22Rv1 (cell line): ENCODE measurements at regions not wholly inside any gene's neighbourhood (a gene's known extent, or its start where the extent isn't known, plus 50 kb on each side); places are given as distances from the start of the nearest gene placed in this dataset.

Source experiments
- ZFX ChIP-seq: fragments of 450-650 bp; IDR thresholded peaks from 2 replicates; pipeline ENCODE4 v1.6.1; 2017; ENCODE audit warnings: antibody characterized with exemption, borderline replicate concordance
- TF ChIP-seq, protein P1 (sequence below): fragments of 450-650 bp; IDR thresholded peaks from 2 replicates; pipeline ENCODE4 v1.5.1; 2017; ENCODE audit warnings: mild to moderate bottlenecking

DNA sequence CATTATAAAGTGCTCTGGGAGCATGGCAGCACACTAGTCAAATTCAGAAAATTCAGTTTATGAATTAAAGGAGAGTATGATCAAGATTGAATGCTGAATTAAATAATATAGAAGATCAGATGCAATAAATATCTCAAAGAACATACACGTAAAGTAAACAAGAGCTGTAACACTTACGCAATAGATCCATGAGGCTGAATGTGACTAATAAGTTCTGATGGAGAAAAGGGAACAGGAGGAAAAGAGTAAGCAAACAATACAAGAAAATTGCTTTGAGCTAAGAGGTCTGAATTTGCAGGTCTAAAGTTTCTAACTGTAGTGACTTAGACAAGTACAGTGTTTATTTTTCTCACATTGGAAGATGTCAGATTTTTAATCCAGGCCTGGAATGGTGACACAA, 646.7 kb upstream of the ZNF804A start:
- TF ChIP-seq, protein P1, sequence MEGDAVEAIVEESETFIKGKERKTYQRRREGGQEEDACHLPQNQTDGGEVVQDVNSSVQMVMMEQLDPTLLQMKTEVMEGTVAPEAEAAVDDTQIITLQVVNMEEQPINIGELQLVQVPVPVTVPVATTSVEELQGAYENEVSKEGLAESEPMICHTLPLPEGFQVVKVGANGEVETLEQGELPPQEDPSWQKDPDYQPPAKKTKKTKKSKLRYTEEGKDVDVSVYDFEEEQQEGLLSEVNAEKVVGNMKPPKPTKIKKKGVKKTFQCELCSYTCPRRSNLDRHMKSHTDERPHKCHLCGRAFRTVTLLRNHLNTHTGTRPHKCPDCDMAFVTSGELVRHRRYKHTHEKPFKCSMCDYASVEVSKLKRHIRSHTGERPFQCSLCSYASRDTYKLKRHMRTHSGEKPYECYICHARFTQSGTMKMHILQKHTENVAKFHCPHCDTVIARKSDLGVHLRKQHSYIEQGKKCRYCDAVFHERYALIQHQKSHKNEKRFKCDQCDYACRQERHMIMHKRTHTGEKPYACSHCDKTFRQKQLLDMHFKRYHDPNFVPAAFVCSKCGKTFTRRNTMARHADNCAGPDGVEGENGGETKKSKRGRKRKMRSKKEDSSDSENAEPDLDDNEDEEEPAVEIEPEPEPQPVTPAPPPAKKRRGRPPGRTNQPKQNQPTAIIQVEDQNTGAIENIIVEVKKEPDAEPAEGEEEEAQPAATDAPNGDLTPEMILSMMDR: no peak
- no peak for TF ChIP-seq ZFX
